GM12873 (cell line): ENCODE measurements at regions not wholly inside any gene's neighbourhood (a gene's known extent, or its start where the extent isn't known, plus 50 kb on each side); places are given as distances from the start of the nearest gene placed in this dataset.
A peak's percentile ranks its signal among the peaks of the same experiment; 100 is the strongest.

Source experiments
- TF ChIP-seq, protein P1 (sequence below): IDR thresholded peaks from 2 replicates; pipeline ENCODE4 v1.5.1; 2012; ENCODE audit warnings: low read depth, mild to moderate bottlenecking, moderate library complexity, low read length, control low read depth; ENCODE audit not compliant: insufficient read depth; ENCODE audit errors: missing control alignments

GRCh38 chr3:30263925-30264313 lies 342.5 kb upstream of the TGFBR2 start:
- TF ChIP-seq, protein P1, sequence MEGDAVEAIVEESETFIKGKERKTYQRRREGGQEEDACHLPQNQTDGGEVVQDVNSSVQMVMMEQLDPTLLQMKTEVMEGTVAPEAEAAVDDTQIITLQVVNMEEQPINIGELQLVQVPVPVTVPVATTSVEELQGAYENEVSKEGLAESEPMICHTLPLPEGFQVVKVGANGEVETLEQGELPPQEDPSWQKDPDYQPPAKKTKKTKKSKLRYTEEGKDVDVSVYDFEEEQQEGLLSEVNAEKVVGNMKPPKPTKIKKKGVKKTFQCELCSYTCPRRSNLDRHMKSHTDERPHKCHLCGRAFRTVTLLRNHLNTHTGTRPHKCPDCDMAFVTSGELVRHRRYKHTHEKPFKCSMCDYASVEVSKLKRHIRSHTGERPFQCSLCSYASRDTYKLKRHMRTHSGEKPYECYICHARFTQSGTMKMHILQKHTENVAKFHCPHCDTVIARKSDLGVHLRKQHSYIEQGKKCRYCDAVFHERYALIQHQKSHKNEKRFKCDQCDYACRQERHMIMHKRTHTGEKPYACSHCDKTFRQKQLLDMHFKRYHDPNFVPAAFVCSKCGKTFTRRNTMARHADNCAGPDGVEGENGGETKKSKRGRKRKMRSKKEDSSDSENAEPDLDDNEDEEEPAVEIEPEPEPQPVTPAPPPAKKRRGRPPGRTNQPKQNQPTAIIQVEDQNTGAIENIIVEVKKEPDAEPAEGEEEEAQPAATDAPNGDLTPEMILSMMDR = peak; percentile 32

DNA sequence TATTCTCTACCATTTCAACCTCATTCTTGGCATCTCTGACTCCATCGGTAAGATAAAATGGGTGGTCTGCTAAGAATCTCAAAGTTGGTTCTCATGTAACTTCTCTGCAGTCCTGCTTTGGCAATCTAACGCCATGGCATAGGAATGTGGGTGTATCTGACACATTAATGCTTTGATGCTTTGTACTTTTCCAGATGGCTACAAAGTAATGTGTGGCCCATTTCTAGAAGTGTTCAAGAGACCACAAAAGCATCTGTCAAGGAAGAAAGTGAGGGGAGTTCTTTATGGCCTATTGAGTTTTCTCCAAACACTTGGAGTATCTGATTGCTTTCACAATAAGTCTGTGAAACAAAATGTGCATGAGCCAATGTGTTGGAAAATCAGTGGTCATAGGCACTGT lies 339.9 kb upstream of the TGFBR2 start:
- TF ChIP-seq, protein P1 = no peak

GRCh38 chr3:30268288-30268687 lies 338.1 kb upstream of the TGFBR2 start:
- TF ChIP-seq, protein P1 = no peak

GRCh38 chr3:30269751-30270445 lies 336.5 kb upstream of the TGFBR2 start:
- TF ChIP-seq, protein P1 = no peak

GRCh38 chr3:30271781-30272180 lies 334.6 kb upstream of the TGFBR2 start:
- TF ChIP-seq, protein P1 = no peak

DNA sequence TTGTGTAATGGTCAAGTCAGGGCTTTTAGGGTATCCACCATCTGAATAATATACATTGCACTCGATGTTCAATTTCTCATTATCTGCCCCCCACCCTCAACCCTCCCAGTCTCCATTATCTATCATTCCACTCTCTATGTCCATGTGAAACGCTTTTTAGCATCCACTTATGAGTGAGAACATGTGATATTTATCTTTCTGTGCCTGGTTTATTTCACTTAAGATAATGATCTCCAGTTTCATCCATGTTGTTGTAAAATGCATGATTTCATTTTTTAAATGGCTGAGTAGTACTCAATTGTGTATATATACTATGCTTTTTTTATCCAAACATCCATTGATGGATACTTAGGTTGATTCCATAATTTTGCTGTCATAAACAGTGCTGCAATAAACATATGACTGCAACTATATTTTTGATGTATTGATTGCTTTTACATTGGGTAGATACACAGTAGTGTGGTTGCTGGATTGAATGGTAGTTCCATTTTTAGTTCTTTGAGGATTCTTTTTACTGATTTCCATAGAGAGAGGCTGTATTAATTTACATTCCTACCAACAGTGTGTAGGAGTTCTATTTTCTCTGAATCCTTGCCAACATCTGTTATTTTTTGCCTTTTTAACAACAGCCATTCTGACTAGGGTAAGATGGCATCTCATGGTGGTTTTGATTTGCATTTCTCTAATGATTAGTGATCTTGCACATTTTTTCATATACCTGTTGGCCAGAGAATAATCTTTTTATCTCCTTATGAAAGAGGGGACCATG lies 332.9 kb upstream of the TGFBR2 start:
- TF ChIP-seq, protein P1 = no peak

DNA sequence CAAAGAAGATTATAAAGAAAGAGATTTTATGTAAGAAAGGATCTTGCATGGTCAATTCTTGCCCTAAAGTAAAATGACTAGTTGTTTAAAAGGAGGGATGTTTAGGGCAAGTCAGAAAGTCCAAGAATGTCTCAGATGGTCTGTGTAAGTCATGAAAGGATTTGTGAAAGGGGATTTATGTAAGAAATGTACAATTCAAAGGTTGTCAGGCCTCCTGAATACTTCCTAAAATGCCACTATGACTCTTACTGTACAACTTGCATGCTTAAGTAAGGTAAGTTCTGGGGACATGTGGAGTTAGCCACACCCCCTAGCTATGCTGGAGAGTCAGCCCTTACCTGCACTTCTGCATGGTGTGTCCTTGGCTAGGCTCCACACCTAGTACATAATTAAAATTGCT lies 328.9 kb upstream of the TGFBR2 start:
- TF ChIP-seq, protein P1 = no peak
